H1 (cell line): ENCODE measurements at regions not wholly inside any gene's neighbourhood (a gene's known extent, or its start where the extent isn't known, plus 50 kb on each side); places are given as distances from the start of the nearest gene placed in this dataset.

ENCODE experiments used
- BCL11A ChIP-seq, 2 experiments: IDR thresholded peaks; one replicate each; pipeline ENCODE4 v1.6.1; 2011; ENCODE audit warnings: low read depth in 2 of 2, low read length in 2 of 2, mild to moderate bottlenecking in 2 of 2
- CHD1 ChIP-seq: IDR thresholded peaks from 2 replicates; pipeline ENCODE4 v1.6.1; 2012; ENCODE audit warnings: low read depth, low read length, improper control_type of control experiment
- EP300 ChIP-seq, 2 experiments: IDR thresholded peaks; 1 replicate in 1 of 2; 2 replicates in 1 of 2; pipeline ENCODE4 v1.6.1; 2011 to 2012; ENCODE audit warnings: low read depth in 2 of 2, low read length in 2 of 2, mild to moderate bottlenecking in 2 of 2, borderline replicate concordance in 1 of 2, inconsistent platforms in 1 of 2, moderate library complexity in 1 of 2
- EZH2 ChIP-seq: fragments of 200-600 bp; sonication (generic); IDR thresholded peaks from 2 replicates; pipeline ENCODE4 v1.7.1; 2012; ENCODE audit warnings: low read depth, mild to moderate bottlenecking, moderate library complexity, low read length, inconsistent platforms; ENCODE audit not compliant: severe bottlenecking
- KDM1A ChIP-seq: fragments of 200-600, 300-600 bp; sonication (generic); IDR thresholded peaks from 2 replicates; pipeline ENCODE4 v1.7.1; 2016; ENCODE audit warnings: mild to moderate bottlenecking, low read length, borderline replicate concordance
- POLR2A ChIP-seq, 2 experiments: IDR thresholded peaks; 1 replicate in 1 of 2; 2 replicates in 1 of 2; pipeline ENCODE4 v1.6.1; 2011; ENCODE audit warnings: low read depth in 2 of 2, low read length in 2 of 2, mild to moderate bottlenecking in 2 of 2; ENCODE audit errors: control extremely low read depth in 1 of 2
- POLR2AphosphoS5 ChIP-seq: IDR thresholded peaks from 2 replicates; pipeline ENCODE4 v1.6.1; 2011; ENCODE audit warnings: low read depth, low read length
- RXRA ChIP-seq: IDR thresholded peaks from 2 replicates; pipeline ENCODE4 v1.6.1; 2011; ENCODE audit warnings: low read depth, mild to moderate bottlenecking, low read length, moderate library complexity; ENCODE audit not compliant: insufficient read depth
- TAF1 ChIP-seq: IDR thresholded peaks from 2 replicates; pipeline ENCODE4 v1.6.1; 2011; ENCODE audit warnings: mild to moderate bottlenecking, low read depth, low read length
- TF ChIP-seq, protein P1 (sequence below), 3 experiments: IDR thresholded peaks; 1 replicate in 2 of 3; 2 replicates in 1 of 3; pipeline versions ENCODE4 v1.5.1 to v1.6.1; 2011; ENCODE audit warnings: low read length in 3 of 3, mild to moderate bottlenecking in 3 of 3, inconsistent platforms in 2 of 3, low read depth in 1 of 3, moderate library complexity in 1 of 3; ENCODE audit not compliant: insufficient read depth in 1 of 3; ENCODE audit errors: control extremely low read depth in 1 of 3
- TF ChIP-seq, protein P2 (sequence below): IDR thresholded peaks from 2 replicates; pipeline ENCODE4 v1.6.1; 2011; ENCODE audit warnings: low read length, improper control_type of control experiment

DNA sequence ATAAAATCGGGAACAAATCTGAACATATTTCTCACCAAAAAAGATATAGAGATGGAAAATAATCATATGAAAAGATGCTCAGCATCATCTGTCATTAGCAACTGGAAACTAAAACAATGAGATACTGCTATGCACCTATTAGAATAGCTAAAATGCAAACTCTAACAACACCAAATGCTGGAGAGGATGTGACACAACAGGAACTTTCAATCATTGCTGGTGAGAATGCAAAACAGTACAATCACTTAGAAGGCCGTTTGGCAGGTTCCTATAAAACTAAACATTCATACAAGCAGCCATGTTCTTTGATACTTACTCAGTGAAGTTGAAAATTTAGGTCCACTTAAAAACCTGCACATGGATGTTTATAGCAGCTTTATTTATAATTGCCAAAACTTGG, 67.0 kb downstream of the FAM50B start:
- TF ChIP-seq, protein P1, sequence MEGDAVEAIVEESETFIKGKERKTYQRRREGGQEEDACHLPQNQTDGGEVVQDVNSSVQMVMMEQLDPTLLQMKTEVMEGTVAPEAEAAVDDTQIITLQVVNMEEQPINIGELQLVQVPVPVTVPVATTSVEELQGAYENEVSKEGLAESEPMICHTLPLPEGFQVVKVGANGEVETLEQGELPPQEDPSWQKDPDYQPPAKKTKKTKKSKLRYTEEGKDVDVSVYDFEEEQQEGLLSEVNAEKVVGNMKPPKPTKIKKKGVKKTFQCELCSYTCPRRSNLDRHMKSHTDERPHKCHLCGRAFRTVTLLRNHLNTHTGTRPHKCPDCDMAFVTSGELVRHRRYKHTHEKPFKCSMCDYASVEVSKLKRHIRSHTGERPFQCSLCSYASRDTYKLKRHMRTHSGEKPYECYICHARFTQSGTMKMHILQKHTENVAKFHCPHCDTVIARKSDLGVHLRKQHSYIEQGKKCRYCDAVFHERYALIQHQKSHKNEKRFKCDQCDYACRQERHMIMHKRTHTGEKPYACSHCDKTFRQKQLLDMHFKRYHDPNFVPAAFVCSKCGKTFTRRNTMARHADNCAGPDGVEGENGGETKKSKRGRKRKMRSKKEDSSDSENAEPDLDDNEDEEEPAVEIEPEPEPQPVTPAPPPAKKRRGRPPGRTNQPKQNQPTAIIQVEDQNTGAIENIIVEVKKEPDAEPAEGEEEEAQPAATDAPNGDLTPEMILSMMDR (IDR thresholded peaks at IDR 0.05; ENCODE audit: control extremely low read depth in 1 of 3, insufficient read depth in 1 of 3, low read depth in 1 of 3, low read length in 3 of 3) = no peak
- TF ChIP-seq TAF1 = no peak
- TF ChIP-seq KDM1A = no peak
- TF ChIP-seq, protein P2, sequence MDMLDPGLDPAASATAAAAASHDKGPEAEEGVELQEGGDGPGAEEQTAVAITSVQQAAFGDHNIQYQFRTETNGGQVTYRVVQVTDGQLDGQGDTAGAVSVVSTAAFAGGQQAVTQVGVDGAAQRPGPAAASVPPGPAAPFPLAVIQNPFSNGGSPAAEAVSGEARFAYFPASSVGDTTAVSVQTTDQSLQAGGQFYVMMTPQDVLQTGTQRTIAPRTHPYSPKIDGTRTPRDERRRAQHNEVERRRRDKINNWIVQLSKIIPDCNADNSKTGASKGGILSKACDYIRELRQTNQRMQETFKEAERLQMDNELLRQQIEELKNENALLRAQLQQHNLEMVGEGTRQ = no peak
- no peak for TF ChIP-seq POLR2A (IDR thresholded peaks at IDR 0.05; ENCODE audit: control extremely low read depth in 1 of 2, low read depth in 2 of 2, low read length in 2 of 2)
- no peak for TF ChIP-seq RXRA
- no peak for TF ChIP-seq CHD1
- TF ChIP-seq BCL11A (IDR thresholded peaks at IDR 0.05; ENCODE audit: low read depth in 2 of 2, low read length in 2 of 2) = no peak
- no peak for TF ChIP-seq EZH2
- no peak for TF ChIP-seq EP300 (IDR thresholded peaks at IDR 0.05; ENCODE audit: borderline replicate concordance in 1 of 2, low read depth in 2 of 2, low read length in 2 of 2)
- no peak for TF ChIP-seq POLR2AphosphoS5
